ENCODE measurements at regions not wholly inside any gene's neighbourhood (a gene's known extent, or its start where the extent isn't known, plus 50 kb on each side); places are given as distances from the start of the nearest gene placed in this dataset.

DNA sequence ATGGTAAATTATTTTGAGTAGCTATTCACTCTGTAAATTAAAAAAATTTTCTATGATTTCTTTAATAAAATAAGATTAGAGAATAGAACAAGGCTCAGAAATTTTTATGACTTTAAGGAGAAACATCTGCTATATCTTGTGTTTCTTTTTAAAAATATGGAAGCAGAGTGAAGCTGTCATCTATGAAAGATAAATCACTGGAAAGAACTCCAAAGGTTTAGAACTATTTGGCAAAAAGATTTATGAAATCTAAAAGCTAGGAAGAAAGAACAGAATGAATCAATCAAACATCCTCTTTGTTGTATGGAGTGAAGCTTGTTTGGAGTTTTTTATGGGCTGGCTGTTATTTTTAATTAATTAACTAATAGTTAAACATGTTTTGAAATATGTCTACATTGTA, 89.8 kb upstream of the ACTBL2 start:
- no peaks in the 10 kb centered on the region for H3K4me1 ChIP-seq (ENCODE audit: control insufficient read depth, low read length)
- no peaks in the 10 kb centered on the region for H3K27me3 ChIP-seq (ENCODE audit: control insufficient read depth, low read length)
- no peaks in the 10 kb centered on the region for H3F3A ChIP-seq (ENCODE audit: control insufficient read depth, insufficient read depth)
- TF ChIP-seq EZH2phosphoT487 (IDR thresholded peaks at IDR 0.05; ENCODE audit: borderline replicate concordance, low read length), result no peak
- TF ChIP-seq, protein P1, sequence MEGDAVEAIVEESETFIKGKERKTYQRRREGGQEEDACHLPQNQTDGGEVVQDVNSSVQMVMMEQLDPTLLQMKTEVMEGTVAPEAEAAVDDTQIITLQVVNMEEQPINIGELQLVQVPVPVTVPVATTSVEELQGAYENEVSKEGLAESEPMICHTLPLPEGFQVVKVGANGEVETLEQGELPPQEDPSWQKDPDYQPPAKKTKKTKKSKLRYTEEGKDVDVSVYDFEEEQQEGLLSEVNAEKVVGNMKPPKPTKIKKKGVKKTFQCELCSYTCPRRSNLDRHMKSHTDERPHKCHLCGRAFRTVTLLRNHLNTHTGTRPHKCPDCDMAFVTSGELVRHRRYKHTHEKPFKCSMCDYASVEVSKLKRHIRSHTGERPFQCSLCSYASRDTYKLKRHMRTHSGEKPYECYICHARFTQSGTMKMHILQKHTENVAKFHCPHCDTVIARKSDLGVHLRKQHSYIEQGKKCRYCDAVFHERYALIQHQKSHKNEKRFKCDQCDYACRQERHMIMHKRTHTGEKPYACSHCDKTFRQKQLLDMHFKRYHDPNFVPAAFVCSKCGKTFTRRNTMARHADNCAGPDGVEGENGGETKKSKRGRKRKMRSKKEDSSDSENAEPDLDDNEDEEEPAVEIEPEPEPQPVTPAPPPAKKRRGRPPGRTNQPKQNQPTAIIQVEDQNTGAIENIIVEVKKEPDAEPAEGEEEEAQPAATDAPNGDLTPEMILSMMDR (IDR thresholded peaks at IDR 0.05; ENCODE audit: low read depth, low read length, poor library complexity, severe bottlenecking), result no peak
- no peaks in the 10 kb centered on the region for H4K20me1 ChIP-seq (ENCODE audit: control insufficient read depth, insufficient read depth, low read depth, low read length)
- H3K4me2 ChIP-seq (ENCODE audit: low read length), result no peak overlapping the region
- H3K36me3 ChIP-seq (ENCODE audit: control insufficient read depth, low read length), result no peaks in the 10 kb centered on the region
- no peaks in the 10 kb centered on the region for H3K9me3 ChIP-seq (ENCODE audit: control insufficient read depth, insufficient read depth, low read length)
- H3K79me2 ChIP-seq (ENCODE audit: control insufficient read depth, low read length), result no peaks in the 10 kb centered on the region
- H3K4me3 ChIP-seq (ENCODE audit: low read length), result no peak overlapping the region
- no peak overlapping the region for H3K27ac ChIP-seq (ENCODE audit: low read depth, low read length)
- H3K9me2 ChIP-seq (replicated peaks; ENCODE audit: control insufficient read depth, low read length), result no peaks in the 10 kb centered on the region

DNA sequence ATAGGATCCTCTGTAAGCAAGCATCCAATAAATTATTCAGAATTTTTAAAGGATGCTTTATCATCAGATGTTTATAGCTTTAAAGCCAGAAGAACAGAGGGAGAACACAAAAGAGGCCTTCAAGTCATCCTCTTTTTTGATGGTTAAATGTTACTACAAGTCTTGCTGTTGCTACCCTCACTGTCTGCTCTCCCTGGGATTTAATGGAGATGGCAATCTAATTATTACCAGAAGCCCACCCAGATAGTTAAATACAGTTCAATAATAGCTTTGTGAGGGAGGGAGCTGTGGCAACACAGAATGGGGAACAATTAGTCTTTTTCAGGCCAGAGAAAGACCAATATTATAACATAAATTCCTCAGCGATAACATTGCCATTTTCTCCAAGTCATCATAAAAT, 87.0 kb upstream of the ACTBL2 start:
- no peak overlapping the region for H3K4me2 ChIP-seq (ENCODE audit: low read length)
- no peaks in the 10 kb centered on the region for H3K27me3 ChIP-seq (ENCODE audit: control insufficient read depth, low read length)
- H3K27ac ChIP-seq (ENCODE audit: low read depth, low read length), result no peak overlapping the region
- no peaks in the 10 kb centered on the region for H4K20me1 ChIP-seq (ENCODE audit: control insufficient read depth, insufficient read depth, low read depth, low read length)
- H3F3A ChIP-seq (ENCODE audit: control insufficient read depth, insufficient read depth), result no peaks in the 10 kb centered on the region
- H3K4me3 ChIP-seq (ENCODE audit: low read length), result no peak overlapping the region
- no peaks in the 10 kb centered on the region for H3K9me3 ChIP-seq (ENCODE audit: control insufficient read depth, insufficient read depth, low read length)
- no peak for TF ChIP-seq EZH2phosphoT487 (IDR thresholded peaks at IDR 0.05; ENCODE audit: borderline replicate concordance, low read length)
- TF ChIP-seq, protein P1 (IDR thresholded peaks at IDR 0.05; ENCODE audit: low read depth, low read length, poor library complexity, severe bottlenecking), result no peak
- H3K79me2 ChIP-seq (ENCODE audit: control insufficient read depth, low read length), result no peaks in the 10 kb centered on the region
- no peaks in the 10 kb centered on the region for H3K9me2 ChIP-seq (replicated peaks; ENCODE audit: control insufficient read depth, low read length)
- no peaks in the 10 kb centered on the region for H3K36me3 ChIP-seq (ENCODE audit: control insufficient read depth, low read length)
- no peaks in the 10 kb centered on the region for H3K4me1 ChIP-seq (ENCODE audit: control insufficient read depth, low read length)

DNA sequence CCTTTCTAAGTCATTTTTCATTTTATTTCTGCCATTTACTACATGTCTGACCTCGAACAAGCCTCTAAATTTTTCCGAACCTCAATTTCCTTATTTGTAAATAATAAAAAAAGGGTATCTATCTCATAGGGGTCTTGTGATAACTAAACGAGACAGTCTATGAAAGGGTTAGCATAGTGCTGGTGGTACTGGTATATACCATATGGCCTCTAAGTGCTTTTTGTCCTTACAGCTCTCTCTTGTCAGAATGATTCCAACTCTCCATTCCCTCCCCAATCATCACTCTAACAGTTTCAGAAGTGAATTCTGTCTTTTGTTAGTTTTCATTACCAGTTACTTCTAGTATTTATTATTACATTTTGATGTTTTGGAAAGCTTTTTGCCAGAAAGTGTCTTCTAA, 85.5 kb upstream of the ACTBL2 start:
- Histone ChIP-seq H3K4me3 (ENCODE audit: low read length) (no peak overlapping the region), H3F3A (ENCODE audit: control insufficient read depth, insufficient read depth) (no peaks in the 10 kb centered on the region), H3K36me3 (ENCODE audit: control insufficient read depth, low read length) (no peaks in the 10 kb centered on the region), H3K9me3 (ENCODE audit: control insufficient read depth, insufficient read depth, low read length) (no peaks in the 10 kb centered on the region), H4K20me1 (ENCODE audit: control insufficient read depth, insufficient read depth, low read depth, low read length) (no peaks in the 10 kb centered on the region), H3K27me3 (ENCODE audit: control insufficient read depth, low read length) (no peaks in the 10 kb centered on the region), H3K9me2 (replicated peaks; ENCODE audit: control insufficient read depth, low read length) (no peaks in the 10 kb centered on the region), H3K4me1 (ENCODE audit: control insufficient read depth, low read length) (no peaks in the 10 kb centered on the region), H3K79me2 (ENCODE audit: control insufficient read depth, low read length) (no peaks in the 10 kb centered on the region), H3K4me2 (ENCODE audit: low read length) (no peak overlapping the region), H3K27ac (ENCODE audit: low read depth, low read length) (no peak overlapping the region)
- TF ChIP-seq, protein P1 (IDR thresholded peaks at IDR 0.05; ENCODE audit: low read depth, low read length, poor library complexity, severe bottlenecking), result no peak
- no peak for TF ChIP-seq EZH2phosphoT487 (IDR thresholded peaks at IDR 0.05; ENCODE audit: borderline replicate concordance, low read length)

DNA sequence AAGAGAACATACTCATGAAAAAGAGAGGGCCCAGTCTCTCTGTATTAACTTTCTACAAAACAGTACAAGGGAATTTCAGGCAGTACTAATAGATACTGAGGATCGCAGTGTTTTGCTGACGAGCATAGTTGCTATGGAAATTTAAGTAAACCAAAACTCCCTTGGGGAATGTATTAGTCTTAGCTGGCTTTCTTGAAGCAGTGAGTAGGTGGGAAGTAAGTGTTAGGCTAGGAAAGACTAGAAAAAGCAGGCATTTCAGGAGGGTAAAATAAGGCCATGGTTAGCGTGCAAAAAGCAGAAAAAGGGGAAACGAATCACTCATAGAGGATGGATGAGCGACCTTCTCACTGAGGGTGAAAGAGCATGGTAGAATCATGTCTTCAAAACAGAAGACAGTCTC, 84.3 kb upstream of the ACTBL2 start:
- Histone ChIP-seq H3K79me2 (ENCODE audit: control insufficient read depth, low read length) (no peaks in the 10 kb centered on the region), H3K4me1 (ENCODE audit: control insufficient read depth, low read length) (no peaks in the 10 kb centered on the region), H3F3A (ENCODE audit: control insufficient read depth, insufficient read depth) (no peaks in the 10 kb centered on the region), H4K20me1 (ENCODE audit: control insufficient read depth, insufficient read depth, low read depth, low read length) (no peaks in the 10 kb centered on the region), H3K36me3 (ENCODE audit: control insufficient read depth, low read length) (no peaks in the 10 kb centered on the region), H3K4me2 (ENCODE audit: low read length) (no peak overlapping the region), H3K9me3 (ENCODE audit: control insufficient read depth, insufficient read depth, low read length) (no peaks in the 10 kb centered on the region), H3K9me2 (replicated peaks; ENCODE audit: control insufficient read depth, low read length) (no peaks in the 10 kb centered on the region), H3K4me3 (ENCODE audit: low read length) (no peak overlapping the region), H3K27ac (ENCODE audit: low read depth, low read length) (no peak overlapping the region), H3K27me3 (ENCODE audit: control insufficient read depth, low read length) (no peaks in the 10 kb centered on the region)
- TF ChIP-seq EZH2phosphoT487 (IDR thresholded peaks at IDR 0.05; ENCODE audit: borderline replicate concordance, low read length), result no peak
- TF ChIP-seq, protein P1 (IDR thresholded peaks at IDR 0.05; ENCODE audit: low read depth, low read length, poor library complexity, severe bottlenecking), result no peak

Measured in DOHH2 (cell line).